DMS153 (cell line): ENCODE measurements at regions not wholly inside any gene's neighbourhood (a gene's known extent, or its start where the extent isn't known, plus 50 kb on each side); places are given as distances from the start of the nearest gene placed in this dataset.

ENCODE experiments used
- DNase-seq: peaks from one replicate; lab custom pipeline; 2025; lab: John Stamatoyannopoulos, UW

DNA sequence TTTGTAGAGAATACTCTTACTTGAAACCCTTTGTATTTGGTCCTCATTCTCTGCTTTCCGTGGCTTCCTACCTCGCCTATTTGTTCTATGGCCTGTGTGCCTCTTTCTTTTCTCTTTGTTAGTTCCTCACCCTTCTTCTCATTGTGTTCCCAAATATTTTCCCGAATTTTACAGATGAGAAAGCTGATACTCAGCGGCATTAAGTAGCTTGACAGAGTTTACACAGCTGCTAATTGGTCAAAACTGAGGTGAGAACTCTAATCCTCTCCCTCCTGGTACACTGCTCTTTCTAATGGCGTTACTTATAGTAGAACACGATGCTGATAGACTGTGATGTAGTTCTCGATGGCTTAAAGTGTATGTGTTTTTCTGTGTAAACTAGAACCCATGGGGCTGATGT is 80.7 kb upstream of the HDAC9 start:
- DNase-seq, result no peak

DNA sequence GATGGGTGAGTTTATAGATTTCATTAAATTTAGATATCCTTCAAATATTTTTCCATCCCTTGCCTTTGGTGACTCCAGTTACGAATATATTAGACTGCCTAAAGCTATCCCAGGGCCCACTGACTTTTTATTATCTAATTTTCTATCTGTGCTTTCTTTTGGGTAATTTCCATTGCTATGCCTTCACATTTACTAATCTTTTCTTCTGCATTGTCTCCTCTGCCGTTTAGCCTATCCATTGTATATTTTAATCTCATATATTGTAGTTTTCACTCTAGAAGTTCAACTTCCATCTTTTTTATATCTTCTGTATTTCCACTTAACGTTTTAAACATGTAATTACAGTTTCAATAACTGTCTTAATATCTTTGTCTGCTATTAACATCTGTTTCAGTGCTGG is 78.6 kb upstream of the HDAC9 start:
- no peak for DNase-seq

DNA sequence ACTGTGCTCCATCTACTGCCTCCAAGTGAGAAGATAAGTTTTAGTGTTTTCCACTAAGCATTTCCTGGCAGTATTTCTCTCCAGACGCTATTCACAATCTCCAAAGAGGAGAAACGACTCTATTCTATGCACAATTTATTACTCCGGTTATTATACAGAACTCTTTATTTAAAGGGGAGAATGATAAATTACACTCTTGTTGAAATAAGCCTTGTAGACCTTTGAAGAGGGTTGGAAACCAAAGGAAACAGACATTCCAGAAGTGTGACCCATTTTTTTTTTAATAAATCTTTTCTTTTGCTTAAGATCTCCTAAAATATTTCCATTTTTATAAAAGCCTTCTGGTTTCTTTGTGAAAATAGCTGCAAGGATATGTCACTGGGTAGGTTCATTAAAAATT is 76.1 kb upstream of the HDAC9 start:
- DNase-seq, result no peak

DNA sequence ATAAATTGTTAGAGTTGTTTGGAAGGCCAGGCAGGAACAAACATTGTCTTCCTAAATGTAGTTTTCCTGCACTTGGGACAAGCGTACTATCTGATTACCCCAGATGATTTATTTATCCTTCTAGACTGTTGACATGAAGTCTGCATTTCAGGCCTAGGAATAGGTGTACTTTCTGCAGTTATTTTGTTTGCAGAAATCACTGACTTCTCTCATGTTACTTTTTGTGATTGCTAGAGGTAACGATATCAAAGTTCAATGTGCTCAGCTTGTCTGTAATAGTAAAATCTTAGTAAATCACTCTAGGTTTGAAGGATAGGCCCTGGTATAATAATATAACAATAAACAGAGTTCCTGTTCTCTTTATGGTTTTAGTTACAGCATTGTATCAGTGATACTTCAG is 75.4 kb upstream of the HDAC9 start:
- DNase-seq, result no peak

DNA sequence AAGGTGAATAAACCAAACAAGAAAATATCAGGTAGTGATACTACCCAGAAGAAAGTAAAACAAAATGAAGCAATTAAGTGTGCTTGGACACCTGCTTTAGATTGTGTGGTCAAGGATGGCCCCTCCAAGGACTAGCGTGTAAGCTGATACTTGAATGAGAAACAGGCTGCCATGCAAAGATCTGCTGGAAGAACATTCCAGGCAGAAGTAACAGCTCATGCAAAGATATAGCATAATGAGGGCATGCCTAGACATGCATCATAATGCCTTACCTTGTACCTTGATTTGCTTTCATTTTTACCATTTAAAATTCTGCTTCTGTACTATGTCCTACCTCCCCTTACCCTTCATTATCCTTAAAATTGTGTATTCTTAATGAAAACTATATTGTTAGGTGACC is 74.8 kb upstream of the HDAC9 start:
- DNase-seq, result no peak

DNA sequence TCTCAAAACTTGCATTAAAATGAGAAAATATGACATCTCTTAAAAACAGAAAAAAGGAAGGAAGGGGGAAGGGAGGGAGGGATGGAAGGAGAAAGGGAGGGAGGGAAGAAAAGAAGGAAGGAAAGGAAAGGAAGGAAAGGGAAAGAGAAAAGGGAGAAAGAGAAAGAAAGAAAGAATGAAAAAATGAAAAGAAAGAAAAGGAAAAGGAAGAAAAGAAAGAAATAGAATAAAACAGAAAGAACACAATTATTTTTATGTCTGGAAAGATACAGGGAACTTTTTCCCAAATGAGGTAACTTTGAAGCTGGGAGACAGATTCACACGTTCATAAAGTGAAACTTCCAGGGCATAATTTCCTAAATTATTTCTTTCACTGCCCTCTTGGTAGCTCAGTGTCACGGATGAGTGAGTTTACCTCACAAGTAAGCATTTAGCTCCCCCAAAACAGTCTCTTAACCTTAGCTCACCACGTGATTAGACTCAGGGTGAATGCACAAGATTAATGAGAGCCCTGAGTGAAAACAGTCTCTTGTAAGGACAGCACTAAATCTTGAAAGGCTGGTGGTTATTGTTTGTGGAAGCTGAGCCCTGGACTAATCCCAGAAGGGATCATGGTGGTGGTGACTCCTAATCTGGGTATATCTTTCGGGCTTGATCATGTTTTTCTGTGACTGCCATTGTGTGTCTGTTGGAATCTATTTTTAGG is 74.1 kb upstream of the HDAC9 start:
- DNase-seq, result no peak

DNA sequence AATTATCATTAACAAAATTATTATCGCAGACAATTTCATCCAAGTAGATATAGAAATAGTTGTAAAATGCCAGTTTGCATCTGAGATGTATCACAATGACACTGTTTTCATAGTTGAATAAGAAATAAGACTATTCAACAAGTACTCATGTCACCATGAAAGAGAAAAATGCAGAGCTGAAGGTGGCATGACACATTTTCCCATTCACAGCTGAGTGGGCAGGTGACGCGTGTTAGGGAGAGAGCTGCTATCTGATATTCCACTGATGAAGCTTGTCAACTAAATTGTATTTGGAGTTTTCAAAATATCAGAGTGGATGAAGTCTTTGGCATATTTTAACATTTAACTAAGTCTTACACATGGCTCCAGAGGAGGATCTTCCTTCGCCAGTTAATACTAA is 70.3 kb upstream of the HDAC9 start:
- no peak for DNase-seq

DNA sequence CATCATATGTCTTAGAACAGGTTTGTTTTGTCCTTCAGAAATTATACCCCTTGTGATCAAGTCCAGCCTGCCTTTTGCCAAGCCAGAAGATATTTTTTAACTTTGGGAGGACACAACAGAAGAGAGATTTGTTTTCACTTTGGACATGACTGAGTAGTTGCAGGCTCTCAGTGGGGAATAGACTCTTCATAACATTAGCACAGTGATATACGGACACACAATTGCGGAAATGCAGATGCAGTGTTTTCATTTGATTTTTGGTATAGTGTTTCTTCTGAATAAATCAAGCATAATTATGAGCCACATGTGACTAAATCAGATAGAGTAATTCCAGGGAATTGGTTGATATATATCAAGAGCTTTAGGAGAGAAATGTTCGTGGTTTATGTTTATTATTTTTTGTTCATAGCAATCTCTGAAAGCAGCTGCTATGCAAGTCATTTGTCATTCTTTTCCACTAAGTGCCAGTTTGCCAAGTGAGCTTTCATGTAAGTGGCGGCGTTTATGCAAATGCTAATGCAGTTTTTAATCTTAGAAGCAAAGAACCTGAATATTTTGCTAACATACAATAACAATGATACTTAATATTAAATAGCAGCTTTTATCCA is 69.6 kb upstream of the HDAC9 start:
- no peak for DNase-seq

DNA sequence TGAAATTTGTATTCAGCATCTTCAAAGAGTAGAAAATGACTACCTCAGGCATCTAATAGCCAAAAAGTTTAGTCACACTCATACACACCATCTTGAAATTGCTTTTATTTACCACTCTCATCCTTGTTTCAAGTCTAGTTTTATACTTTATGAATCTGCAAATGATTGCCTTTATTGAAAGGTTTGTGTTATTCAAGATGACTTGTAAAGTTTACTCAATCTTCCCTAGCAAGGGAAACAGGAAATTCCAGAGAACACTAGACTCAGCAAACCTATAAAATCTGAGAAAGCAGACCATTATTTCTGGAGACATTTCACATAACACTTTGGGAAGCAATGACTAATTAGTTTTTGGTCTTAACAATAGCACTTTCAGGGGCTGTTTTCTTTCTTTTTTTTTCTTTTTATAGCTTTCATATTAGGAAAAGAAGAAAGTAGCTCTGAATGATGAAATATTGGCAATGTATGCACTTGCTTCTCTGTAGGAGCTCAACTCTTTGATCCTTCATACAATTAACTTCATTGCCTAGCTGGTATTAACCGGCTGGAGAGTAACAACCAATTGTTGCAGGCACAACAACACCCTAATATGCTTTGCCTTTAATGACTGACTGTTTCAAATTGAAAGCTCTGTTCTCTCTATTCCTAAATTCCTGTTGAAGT is 68.9 kb upstream of the HDAC9 start:
- DNase-seq, result no peak

DNA sequence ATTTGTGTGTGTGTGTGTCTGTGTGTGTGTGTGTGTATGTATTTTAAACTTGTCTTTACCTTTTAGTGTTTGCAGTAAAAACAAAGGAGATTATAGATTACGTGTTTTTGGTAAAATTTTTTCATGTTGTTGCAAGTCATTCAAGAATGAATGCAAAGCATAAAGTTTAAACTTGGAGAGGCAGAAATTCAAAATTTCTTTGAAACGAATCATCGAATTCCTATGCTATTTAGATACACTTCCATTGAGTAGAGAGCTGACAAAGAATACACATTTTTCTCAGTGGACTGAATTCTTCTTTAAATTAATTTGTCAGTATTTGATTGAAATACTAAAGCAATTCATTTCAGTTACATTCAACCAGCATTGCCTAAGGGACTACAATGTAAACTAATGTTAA is 66.0 kb upstream of the HDAC9 start:
- no peak for DNase-seq

DNA sequence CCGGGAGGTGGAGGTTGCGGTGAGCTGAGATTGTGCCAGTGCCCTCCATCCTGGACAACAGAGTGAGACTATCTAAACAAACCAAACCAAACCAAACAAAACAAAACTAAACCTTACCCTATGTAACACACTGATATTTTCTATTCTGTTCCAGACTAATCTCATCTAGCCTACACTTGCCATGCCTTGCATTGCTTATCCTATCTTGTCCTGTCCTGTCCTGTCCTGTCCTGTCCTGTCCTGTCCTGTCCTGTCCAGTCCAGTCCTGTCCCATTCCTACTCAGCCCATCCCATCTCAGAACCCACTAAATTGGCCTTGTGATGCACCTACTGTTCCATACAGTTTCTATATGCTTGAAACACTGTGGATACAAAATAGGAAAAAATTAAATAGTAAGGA is 64.7 kb upstream of the HDAC9 start:
- DNase-seq, result no peak

DNA sequence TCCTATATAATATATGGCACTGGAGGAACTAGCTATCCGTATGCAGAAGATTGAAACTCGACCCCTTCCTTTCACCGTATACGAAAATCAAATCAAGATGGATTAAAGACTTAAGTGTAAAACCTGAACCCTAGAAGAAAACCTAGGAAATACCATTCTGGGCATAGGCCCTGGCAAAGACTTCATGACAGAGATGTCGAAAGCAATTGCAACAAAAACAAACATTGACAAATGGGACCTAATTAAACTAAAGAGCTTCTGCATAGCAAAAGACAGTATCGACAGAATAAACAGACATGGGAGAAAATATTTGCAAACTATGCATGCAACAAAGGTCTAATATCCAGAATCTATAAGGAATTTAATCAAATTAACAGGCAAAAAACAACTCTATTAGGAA is 61.4 kb upstream of the HDAC9 start:
- DNase-seq, result no peak

DNA sequence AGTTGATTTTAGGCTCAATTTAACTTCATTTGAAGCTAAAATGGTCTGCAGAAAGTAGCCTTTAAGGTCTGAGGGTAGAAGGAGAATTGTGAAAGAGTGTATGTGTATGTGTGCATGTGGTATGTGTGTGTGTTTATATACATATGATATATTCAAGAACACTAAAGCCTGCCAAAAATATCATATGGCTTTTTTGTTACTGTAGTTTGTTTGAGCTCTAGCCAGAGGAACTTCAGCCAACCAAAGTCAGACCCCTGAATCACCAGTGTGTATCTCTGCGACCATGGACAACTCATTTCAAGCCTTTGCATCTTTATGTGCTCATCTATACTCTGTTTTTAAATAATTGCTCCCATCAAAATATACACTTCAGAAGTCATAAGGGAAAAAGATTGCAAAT is 58.4 kb upstream of the HDAC9 start:
- no peak for DNase-seq

DNA sequence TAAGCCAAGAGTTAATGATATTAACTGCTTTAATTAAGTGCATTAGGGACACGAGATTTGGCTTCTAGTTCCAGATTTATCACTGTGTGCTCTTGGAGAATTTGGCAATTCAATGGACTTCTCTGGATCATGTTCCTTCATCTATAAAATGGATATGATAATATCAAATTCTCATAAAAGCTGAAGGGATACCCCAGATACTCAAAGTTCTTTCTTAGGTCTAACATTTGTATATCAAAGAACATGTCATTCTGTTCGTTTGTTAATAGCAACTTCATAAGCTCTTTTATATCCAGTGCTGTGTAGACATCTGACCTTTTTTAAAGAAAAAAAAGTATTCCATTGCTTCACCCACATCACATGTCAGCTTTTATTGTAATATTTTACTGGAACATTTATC is 54.6 kb upstream of the HDAC9 start:
- DNase-seq, result no peak

DNA sequence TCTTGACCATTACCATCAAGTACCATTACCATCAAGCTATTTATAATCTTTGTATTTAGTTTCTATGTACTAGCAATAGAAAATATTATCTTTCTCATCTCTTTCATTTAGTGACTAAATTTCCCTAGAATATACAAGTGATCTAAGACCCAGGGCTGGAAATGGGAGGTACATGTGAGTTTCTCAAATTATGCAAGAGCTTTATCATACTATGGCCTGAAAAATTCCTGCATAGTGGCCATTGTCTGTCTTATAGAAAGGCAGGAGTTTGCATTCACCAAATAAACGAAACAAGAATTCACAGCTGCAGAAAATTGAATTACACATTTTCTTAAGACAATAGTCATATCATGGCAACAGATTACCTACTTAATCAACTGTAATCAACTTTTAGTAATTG is 50.7 kb upstream of the HDAC9 start:
- DNase-seq, result no peak

DNA sequence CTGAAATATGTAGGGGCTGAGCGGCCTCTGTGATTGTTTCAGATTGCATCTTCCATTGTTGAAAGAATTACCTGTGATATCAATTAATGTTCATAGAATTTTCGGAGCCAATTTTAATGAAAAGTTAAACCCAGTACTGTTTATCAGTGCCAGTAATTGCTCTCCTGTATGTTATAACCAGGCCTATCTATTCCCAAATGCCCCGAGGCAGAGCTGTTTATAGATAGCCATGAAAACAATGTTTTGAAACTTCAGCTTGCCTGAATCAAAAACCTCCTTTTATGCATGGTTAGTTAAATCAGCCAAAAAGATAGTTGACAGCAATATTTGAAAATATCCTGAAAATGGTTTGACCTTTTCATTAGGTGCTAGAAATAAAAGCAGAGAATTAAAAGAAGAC is 50.1 kb upstream of the HDAC9 start:
- DNase-seq, result no peak
